DLD1 (cell line): ENCODE measurements at regions not wholly inside any gene's neighbourhood (a gene's known extent, or its start where the extent isn't known, plus 50 kb on each side); places are given as distances from the start of the nearest gene placed in this dataset.

Experiments used
- in situ Hi-C: cut with HindIII; loops from 2 replicates; pipeline ENCODE4 v1.10.0; 2017; ENCODE audit warnings: low sequenced_read_pairs

- in situ Hi-C loops: no loop called here
Observed at GRCh38 chr5:164636456-164636855, 1131.0 kb downstream of the MAT2B start.

GRCh38 chr5:164637931-164638521 lies 1132.6 kb downstream of the MAT2B start:
- in situ Hi-C loops: no loop called here

- in situ Hi-C loops: no loop called here
Observed at GRCh38 chr5:164649266-164649665, 1143.8 kb downstream of the MAT2B start.

GRCh38 chr5:164650427-164650826 lies 1145.0 kb downstream of the MAT2B start:
- in situ Hi-C loops: no loop called here

- in situ Hi-C loops: no loop called here
Observed at GRCh38 chr5:164651546-164652275, 1146.3 kb downstream of the MAT2B start.

- in situ Hi-C loops: no loop called here
Observed at GRCh38 chr5:164652276-164652660, 1146.8 kb downstream of the MAT2B start.

GRCh38 chr5:164663198-164663989 lies 1158.0 kb downstream of the MAT2B start:
- in situ Hi-C loops: no loop called here

GRCh38 chr5:164671640-164672039 lies 1166.2 kb downstream of the MAT2B start:
- in situ Hi-C loops: no loop called here

- in situ Hi-C loops: no loop called here
Observed at GRCh38 chr5:164672205-164672604, 1166.8 kb downstream of the MAT2B start.

GRCh38 chr5:164672931-164673694 lies 1167.7 kb downstream of the MAT2B start:
- in situ Hi-C loops: no loop called here

GRCh38 chr5:164679461-164679860 lies 1174.0 kb downstream of the MAT2B start:
- in situ Hi-C loops: no loop called here

GRCh38 chr5:164680216-164680615 lies 1174.8 kb downstream of the MAT2B start:
- in situ Hi-C loops: no loop called here

- in situ Hi-C loops: no loop called here
Observed at GRCh38 chr5:164680812-164681520, 1175.5 kb downstream of the MAT2B start.

GRCh38 chr5:164687391-164687790 lies 1182.0 kb downstream of the MAT2B start:
- in situ Hi-C loops: no loop called here

GRCh38 chr5:164688437-164688836 lies 1183.0 kb downstream of the MAT2B start:
- in situ Hi-C loops: no loop called here

- in situ Hi-C loops: no loop called here
Observed at GRCh38 chr5:164708831-164709230, 1203.4 kb downstream of the MAT2B start.

GRCh38 chr5:164713682-164714081 lies 1208.3 kb downstream of the MAT2B start:
- in situ Hi-C loops: no loop called here

- in situ Hi-C loops: no loop called here
Observed at GRCh38 chr5:164721116-164721515, 1215.7 kb downstream of the MAT2B start.

GRCh38 chr5:164721656-164722055 lies 1216.2 kb downstream of the MAT2B start:
- in situ Hi-C loops: no loop called here

- in situ Hi-C loops: no loop called here
Observed at GRCh38 chr5:164722702-164723101, 1217.3 kb downstream of the MAT2B start.

- in situ Hi-C loops: no loop called here
Observed at GRCh38 chr5:164727012-164727411, 1221.6 kb downstream of the MAT2B start.
